H1 (cell line): ENCODE measurements at regions not wholly inside any gene's neighbourhood (a gene's known extent, or its start where the extent isn't known, plus 50 kb on each side); places are given as distances from the start of the nearest gene placed in this dataset.
"Not testable (repeated sequence)": the region's sequence is repeated elsewhere in the genome, so short reads cannot be mapped to it uniquely, and the experiment has no call there.

Source experiments
- EP300 ChIP-seq, 2 experiments: IDR thresholded peaks; 1 replicate in 1 of 2; 2 replicates in 1 of 2; pipeline ENCODE4 v1.6.1; 2011 to 2012; ENCODE audit warnings: low read depth in 2 of 2, low read length in 2 of 2, mild to moderate bottlenecking in 2 of 2, borderline replicate concordance in 1 of 2, inconsistent platforms in 1 of 2, moderate library complexity in 1 of 2
- HDAC6 ChIP-seq: IDR thresholded peaks from one replicate; pipeline ENCODE4 v1.7.1; 2012; ENCODE audit warnings: low read depth, mild to moderate bottlenecking, inconsistent platforms, low read length, moderate library complexity
- JUN ChIP-seq: IDR thresholded peaks from 2 replicates; pipeline ENCODE4 v1.6.1; 2011; ENCODE audit warnings: low read depth, mild to moderate bottlenecking, improper control_type of control experiment, low read length
- MAFK ChIP-seq: IDR thresholded peaks from 2 replicates; pipeline ENCODE4 v1.6.1; 2012; ENCODE audit warnings: low read depth, mild to moderate bottlenecking, improper control_type of control experiment, low read length
- NRF1 ChIP-seq: IDR thresholded peaks from 2 replicates; pipeline ENCODE4 v1.6.1; 2011; ENCODE audit warnings: mild to moderate bottlenecking, low read depth, low read length, improper control_type of control experiment
- POLR2A ChIP-seq, 2 experiments: IDR thresholded peaks; 1 replicate in 1 of 2; 2 replicates in 1 of 2; pipeline ENCODE4 v1.6.1; 2011; ENCODE audit warnings: low read depth in 2 of 2, low read length in 2 of 2, mild to moderate bottlenecking in 2 of 2; ENCODE audit errors: control extremely low read depth in 1 of 2
- RAD21 ChIP-seq, 2 experiments: IDR thresholded peaks in 1 of 2; conservative IDR thresholded peaks in 1 of 2; 2 replicates each; pipeline ENCODE4 v1.6.1; 2011; ENCODE audit warnings: low read depth in 2 of 2, low read length in 2 of 2, improper control_type of control experiment in 1 of 2, inconsistent platforms in 1 of 2, mild to moderate bottlenecking in 1 of 2, moderate library complexity in 1 of 2
- SIN3A ChIP-seq, 2 experiments: IDR thresholded peaks in 1 of 2; conservative IDR thresholded peaks in 1 of 2; 2 replicates each; pipeline ENCODE4 v1.6.1; 2011 to 2012; ENCODE audit warnings: low read length in 2 of 2, improper control_type of control experiment in 1 of 2, low read depth in 1 of 2, mild to moderate bottlenecking in 1 of 2
- ZNF274 ChIP-seq: IDR thresholded peaks from 2 replicates; pipeline ENCODE4 v1.7.0; 2012; ENCODE audit warnings: low read length, borderline replicate concordance; ENCODE audit errors: extremely low read depth
- TF ChIP-seq, protein P1 (sequence below): IDR thresholded peaks from 2 replicates; pipeline ENCODE4 v1.6.1; 2012; ENCODE audit warnings: inconsistent platforms
- TF ChIP-seq, protein P2 (sequence below), 3 experiments: IDR thresholded peaks; 1 replicate in 2 of 3; 2 replicates in 1 of 3; pipeline versions ENCODE4 v1.5.1 to v1.6.1; 2011; ENCODE audit warnings: low read length in 3 of 3, mild to moderate bottlenecking in 3 of 3, inconsistent platforms in 2 of 3, low read depth in 1 of 3, moderate library complexity in 1 of 3; ENCODE audit not compliant: insufficient read depth in 1 of 3; ENCODE audit errors: control extremely low read depth in 1 of 3

DNA sequence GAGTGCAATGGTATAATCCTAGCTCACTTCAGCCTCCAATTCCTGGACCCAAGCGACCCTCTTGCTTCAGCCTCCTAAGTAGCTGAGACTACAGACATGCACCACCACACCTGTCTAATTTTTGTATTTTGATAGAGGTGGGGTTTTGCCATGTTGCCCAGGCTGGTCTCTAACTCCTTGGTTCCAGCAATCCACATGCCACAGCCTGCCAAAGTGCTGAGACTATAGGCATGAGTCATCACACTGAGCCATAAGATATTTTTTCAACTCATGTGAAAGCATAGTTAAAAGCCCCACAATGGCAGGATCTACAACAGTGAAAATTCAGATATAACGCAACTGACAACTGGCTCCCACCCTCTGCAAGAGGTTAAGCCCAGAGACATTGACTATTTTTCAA lies 161.8 kb upstream of the POTED start:
- TF ChIP-seq ZNF274; POLR2A (IDR thresholded peaks at IDR 0.05; ENCODE audit: control extremely low read depth in 1 of 2, low read depth in 2 of 2, low read length in 2 of 2); SIN3A (conservative IDR thresholded peaks at IDR 0.05 in 1 of 2, IDR thresholded peaks at IDR 0.05 in 1 of 2; ENCODE audit: low read depth in 1 of 2, low read length in 2 of 2); EP300 (IDR thresholded peaks at IDR 0.05; ENCODE audit: borderline replicate concordance in 1 of 2, low read depth in 2 of 2, low read length in 2 of 2); HDAC6; RAD21 (IDR thresholded peaks at IDR 0.05 in 1 of 2, conservative IDR thresholded peaks at IDR 0.05 in 1 of 2; ENCODE audit: low read depth in 2 of 2, low read length in 2 of 2); NRF1; MAFK; JUN: not testable (repeated sequence)
- TF ChIP-seq, protein P1, sequence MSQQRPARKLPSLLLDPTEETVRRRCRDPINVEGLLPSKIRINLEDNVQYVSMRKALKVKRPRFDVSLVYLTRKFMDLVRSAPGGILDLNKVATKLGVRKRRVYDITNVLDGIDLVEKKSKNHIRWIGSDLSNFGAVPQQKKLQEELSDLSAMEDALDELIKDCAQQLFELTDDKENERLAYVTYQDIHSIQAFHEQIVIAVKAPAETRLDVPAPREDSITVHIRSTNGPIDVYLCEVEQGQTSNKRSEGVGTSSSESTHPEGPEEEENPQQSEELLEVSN = not testable (repeated sequence)
- TF ChIP-seq, protein P2, sequence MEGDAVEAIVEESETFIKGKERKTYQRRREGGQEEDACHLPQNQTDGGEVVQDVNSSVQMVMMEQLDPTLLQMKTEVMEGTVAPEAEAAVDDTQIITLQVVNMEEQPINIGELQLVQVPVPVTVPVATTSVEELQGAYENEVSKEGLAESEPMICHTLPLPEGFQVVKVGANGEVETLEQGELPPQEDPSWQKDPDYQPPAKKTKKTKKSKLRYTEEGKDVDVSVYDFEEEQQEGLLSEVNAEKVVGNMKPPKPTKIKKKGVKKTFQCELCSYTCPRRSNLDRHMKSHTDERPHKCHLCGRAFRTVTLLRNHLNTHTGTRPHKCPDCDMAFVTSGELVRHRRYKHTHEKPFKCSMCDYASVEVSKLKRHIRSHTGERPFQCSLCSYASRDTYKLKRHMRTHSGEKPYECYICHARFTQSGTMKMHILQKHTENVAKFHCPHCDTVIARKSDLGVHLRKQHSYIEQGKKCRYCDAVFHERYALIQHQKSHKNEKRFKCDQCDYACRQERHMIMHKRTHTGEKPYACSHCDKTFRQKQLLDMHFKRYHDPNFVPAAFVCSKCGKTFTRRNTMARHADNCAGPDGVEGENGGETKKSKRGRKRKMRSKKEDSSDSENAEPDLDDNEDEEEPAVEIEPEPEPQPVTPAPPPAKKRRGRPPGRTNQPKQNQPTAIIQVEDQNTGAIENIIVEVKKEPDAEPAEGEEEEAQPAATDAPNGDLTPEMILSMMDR (IDR thresholded peaks at IDR 0.05; ENCODE audit: control extremely low read depth in 1 of 3, insufficient read depth in 1 of 3, low read depth in 1 of 3, low read length in 3 of 3) = not testable (repeated sequence)
